Ishikawa (cell line): ENCODE measurements at regions not wholly inside any gene's neighbourhood (a gene's known extent, or its start where the extent isn't known, plus 50 kb on each side); places are given as distances from the start of the nearest gene placed in this dataset.

Experiments
- CREB1 ChIP-seq: IDR thresholded peaks from 2 replicates; pipeline ENCODE4 v1.6.1; 2012; ENCODE audit warnings: low read depth
- EGR1 ChIP-seq: IDR thresholded peaks from 2 replicates; pipeline ENCODE4 v1.6.1; 2012
- EP300 ChIP-seq: IDR thresholded peaks from 2 replicates; pipeline ENCODE4 v1.6.1; 2012; ENCODE audit warnings: borderline replicate concordance
- FOXM1 ChIP-seq: IDR thresholded peaks from 2 replicates; pipeline ENCODE4 v1.6.1; 2012; ENCODE audit warnings: low read depth, borderline replicate concordance
- RAD21 ChIP-seq: IDR thresholded peaks from 2 replicates; pipeline ENCODE4 v1.6.1; 2012; ENCODE audit warnings: low read depth
- TAF1 ChIP-seq: IDR thresholded peaks from 2 replicates; pipeline ENCODE4 v1.6.1; 2012; ENCODE audit warnings: low read depth, mild to moderate bottlenecking
- YY1 ChIP-seq: IDR thresholded peaks from 2 replicates; pipeline ENCODE4 v1.6.1; 2012; ENCODE audit warnings: low read depth
- TF ChIP-seq, protein P1 (sequence below): IDR thresholded peaks from 2 replicates; pipeline ENCODE4 v1.6.1; 2012
- TF ChIP-seq, protein P2 (sequence below): IDR thresholded peaks from 2 replicates; pipeline ENCODE4 v1.6.1; 2012; ENCODE audit warnings: low read depth, mild to moderate bottlenecking
- TF ChIP-seq, protein P3 (sequence below): IDR thresholded peaks from 2 replicates; pipeline ENCODE4 v1.6.1; 2012

DNA sequence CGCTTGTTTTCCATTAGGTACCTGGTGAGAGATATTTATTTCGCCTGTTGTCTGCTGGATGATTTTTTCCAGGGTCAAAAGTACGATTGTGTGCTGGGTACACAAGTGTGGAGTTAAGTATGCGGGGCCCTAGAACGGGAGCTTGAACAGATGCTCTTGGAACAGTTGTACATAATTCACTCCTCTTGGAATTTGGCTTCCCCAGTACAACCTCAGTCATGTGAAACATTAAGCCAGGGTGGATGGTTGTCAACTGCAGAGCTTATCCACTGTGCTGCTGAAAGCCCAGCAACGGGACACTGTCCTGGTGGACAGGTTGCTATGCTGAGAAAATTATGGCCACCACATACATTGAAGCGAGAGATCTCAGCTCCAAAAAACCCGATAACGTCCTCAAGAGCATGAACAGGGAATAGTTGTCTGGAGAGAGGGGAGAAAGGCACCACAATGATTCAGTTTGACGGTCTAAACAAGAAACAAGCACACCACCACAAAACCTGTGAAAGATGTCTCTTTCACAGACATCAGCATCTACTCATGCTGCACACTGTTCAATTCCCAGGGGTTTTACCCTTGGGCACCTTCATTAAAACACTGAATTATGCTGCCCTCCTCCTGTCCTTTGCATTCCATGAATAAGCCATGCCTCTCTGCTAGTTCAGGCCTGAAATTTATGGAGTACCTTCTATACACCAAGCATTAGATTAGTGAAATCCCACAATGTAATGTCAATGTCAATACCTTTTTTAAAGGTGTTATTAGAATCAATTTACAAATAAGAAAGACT is 176.8 kb upstream of the TRIB2 start:
- TF ChIP-seq, protein P1, sequence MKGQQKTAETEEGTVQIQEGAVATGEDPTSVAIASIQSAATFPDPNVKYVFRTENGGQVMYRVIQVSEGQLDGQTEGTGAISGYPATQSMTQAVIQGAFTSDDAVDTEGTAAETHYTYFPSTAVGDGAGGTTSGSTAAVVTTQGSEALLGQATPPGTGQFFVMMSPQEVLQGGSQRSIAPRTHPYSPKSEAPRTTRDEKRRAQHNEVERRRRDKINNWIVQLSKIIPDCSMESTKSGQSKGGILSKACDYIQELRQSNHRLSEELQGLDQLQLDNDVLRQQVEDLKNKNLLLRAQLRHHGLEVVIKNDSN, result no peak
- TF ChIP-seq YY1, result no peak
- no peak for TF ChIP-seq EP300
- TF ChIP-seq, protein P2, sequence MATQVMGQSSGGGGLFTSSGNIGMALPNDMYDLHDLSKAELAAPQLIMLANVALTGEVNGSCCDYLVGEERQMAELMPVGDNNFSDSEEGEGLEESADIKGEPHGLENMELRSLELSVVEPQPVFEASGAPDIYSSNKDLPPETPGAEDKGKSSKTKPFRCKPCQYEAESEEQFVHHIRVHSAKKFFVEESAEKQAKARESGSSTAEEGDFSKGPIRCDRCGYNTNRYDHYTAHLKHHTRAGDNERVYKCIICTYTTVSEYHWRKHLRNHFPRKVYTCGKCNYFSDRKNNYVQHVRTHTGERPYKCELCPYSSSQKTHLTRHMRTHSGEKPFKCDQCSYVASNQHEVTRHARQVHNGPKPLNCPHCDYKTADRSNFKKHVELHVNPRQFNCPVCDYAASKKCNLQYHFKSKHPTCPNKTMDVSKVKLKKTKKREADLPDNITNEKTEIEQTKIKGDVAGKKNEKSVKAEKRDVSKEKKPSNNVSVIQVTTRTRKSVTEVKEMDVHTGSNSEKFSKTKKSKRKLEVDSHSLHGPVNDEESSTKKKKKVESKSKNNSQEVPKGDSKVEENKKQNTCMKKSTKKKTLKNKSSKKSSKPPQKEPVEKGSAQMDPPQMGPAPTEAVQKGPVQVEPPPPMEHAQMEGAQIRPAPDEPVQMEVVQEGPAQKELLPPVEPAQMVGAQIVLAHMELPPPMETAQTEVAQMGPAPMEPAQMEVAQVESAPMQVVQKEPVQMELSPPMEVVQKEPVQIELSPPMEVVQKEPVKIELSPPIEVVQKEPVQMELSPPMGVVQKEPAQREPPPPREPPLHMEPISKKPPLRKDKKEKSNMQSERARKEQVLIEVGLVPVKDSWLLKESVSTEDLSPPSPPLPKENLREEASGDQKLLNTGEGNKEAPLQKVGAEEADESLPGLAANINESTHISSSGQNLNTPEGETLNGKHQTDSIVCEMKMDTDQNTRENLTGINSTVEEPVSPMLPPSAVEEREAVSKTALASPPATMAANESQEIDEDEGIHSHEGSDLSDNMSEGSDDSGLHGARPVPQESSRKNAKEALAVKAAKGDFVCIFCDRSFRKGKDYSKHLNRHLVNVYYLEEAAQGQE, result no peak
- no peak for TF ChIP-seq TAF1
- no peak for TF ChIP-seq CREB1
- TF ChIP-seq FOXM1, result no peak
- TF ChIP-seq, protein P3, sequence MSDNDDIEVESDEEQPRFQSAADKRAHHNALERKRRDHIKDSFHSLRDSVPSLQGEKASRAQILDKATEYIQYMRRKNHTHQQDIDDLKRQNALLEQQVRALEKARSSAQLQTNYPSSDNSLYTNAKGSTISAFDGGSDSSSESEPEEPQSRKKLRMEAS, result no peak
- no peak for TF ChIP-seq RAD21
- TF ChIP-seq EGR1, result no peak
